LNCAP (cell line): ENCODE measurements at regions not wholly inside any gene's neighbourhood (a gene's known extent, or its start where the extent isn't known, plus 50 kb on each side); places are given as distances from the start of the nearest gene placed in this dataset.

Experiments
- CTCF ChIP-seq: fragments of 450-650 bp; IDR thresholded peaks from 2 replicates; pipeline ENCODE4 v1.5.1; 2017; ENCODE audit warnings: mild to moderate bottlenecking

DNA sequence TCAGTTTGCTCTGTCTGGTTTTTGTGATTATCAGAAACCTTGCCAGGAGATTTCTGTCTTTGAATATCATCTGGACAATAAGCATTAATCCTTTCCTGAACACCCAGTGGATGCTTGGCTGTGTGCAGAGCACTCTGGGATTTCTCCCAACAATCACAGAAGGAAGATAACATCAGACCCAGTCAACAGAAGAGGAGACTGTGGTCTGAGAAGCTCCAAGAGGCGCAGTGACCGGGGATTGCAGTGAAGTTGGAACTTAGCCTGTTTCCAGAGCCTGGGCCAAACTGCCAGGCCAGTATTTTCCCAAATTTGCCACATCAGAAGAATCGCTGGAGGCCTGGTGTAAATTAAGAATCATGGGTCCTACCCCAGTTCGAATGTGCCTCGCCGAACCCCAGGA is 264.7 kb downstream of the C16orf95 start:
- TF ChIP-seq CTCF: no peak

- no peak for TF ChIP-seq CTCF
Measured at GRCh38 chr16:87053016-87053982, 263.9 kb downstream of the C16orf95 start.

GRCh38 chr16:87054154-87054553 is 263.0 kb downstream of the C16orf95 start:
- TF ChIP-seq CTCF: no peak

DNA sequence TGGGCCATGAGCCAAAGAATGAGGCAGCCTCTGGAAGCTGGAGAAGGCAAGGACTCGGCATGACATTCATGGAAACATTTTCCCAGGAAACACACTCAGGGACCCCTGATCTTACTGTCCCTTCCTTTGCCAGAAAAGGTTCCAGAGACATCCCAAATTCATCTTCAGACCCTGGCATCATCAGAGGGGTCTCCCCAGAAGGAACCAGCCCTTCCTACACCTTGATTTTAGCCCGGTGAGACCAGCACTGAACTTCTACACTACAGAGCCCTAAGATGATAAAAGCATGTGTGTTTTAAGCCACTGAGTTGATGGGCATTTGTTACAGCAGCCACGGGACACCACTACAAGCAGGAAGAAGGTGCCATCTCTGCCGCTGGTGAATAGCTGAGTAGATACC is 262.3 kb downstream of the C16orf95 start:
- no peak for TF ChIP-seq CTCF

- TF ChIP-seq CTCF: no peak
Measured at GRCh38 chr16:87056083-87056482, 261.1 kb downstream of the C16orf95 start.

DNA sequence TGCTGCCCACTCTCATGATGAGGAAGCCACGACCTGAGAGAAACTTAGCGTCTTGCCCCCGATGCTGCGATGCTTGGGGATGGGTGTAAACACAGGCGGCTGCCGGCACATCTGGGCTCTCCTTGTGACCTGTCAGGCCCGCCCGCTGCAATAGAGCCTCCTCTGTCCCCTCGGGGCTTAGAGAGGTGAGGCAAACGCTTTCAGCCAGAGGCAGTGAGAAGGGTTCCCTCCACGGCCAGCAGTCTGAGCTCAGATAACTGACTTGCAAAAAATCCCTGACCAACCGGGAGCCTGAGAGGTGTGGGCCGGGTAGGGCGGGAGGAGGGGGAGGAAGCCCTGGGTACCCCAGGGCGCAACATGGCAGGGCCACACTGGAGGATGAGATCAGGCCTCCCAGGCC is 260.6 kb downstream of the C16orf95 start:
- no peak for TF ChIP-seq CTCF

GRCh38 chr16:87057211-87057881 is 259.8 kb downstream of the C16orf95 start:
- TF ChIP-seq CTCF: no peak
